Spinal cord (tissue), 9 donors: ENCODE measurements at regions not wholly inside any gene's neighbourhood (a gene's known extent, or its start where the extent isn't known, plus 50 kb on each side); places are given as distances from the start of the nearest gene placed in this dataset.

Source experiments
- DNase-seq, 6 donors: peaks; one replicate each; pipeline versions ENCODE4 v3.0.0 to v3.0.0-alpha.2; 2013 to 2015; ENCODE audit warnings: low spot score in 6 of 6, low read depth in 4 of 6
- H3K27ac ChIP-seq: one replicate; pipeline ENCODE4 v1.5.1; 2013; ENCODE audit warnings: low read depth, low read length, control low read depth
- H3K27me3 ChIP-seq: one replicate; pipeline ENCODE4 v1.6.1; 2013; ENCODE audit warnings: low read length; ENCODE audit not compliant: control insufficient read depth, insufficient read depth
- H3K36me3 ChIP-seq: one replicate; pipeline ENCODE4 v1.6.1; 2013; ENCODE audit warnings: low read length; ENCODE audit not compliant: control insufficient read depth, insufficient read depth
- H3K4me1 ChIP-seq: one replicate; pipeline ENCODE4 v1.6.1; 2013; ENCODE audit warnings: low read length; ENCODE audit not compliant: control insufficient read depth, insufficient read depth
- H3K4me3 ChIP-seq: one replicate; pipeline ENCODE4 v1.5.1; 2013; ENCODE audit warnings: low read depth, low read length, control low read depth
- H3K9me3 ChIP-seq: one replicate; pipeline ENCODE4 v1.6.1; 2013; ENCODE audit warnings: low read length; ENCODE audit not compliant: control insufficient read depth, insufficient read depth
- WGBS: methylation state at CpG from one replicate; pipeline ENCODE4 v1.1.5; 2013; ENCODE audit warnings: missing lambda C conversion rate; ENCODE audit not compliant: insufficient coverage; 5-methylcytosine and 5-hydroxymethylcytosine counted together
- donor health status: healthy.

- H3K36me3 ChIP-seq: no peaks in the 10 kb centered on the region
These were observed 112.5 kb upstream of the ARHGAP28 start for GRCh38 chr18:6616981-6617380.

GRCh38 chr18:6621437-6621836, 108.1 kb upstream of the ARHGAP28 start:
- WGBS: 86% methylated on average over 3 of the region's 4 CpGs
- no peak overlapping the region for H3K4me3 ChIP-seq
- H3K4me1 ChIP-seq: no peaks in the 10 kb centered on the region
- H3K27me3 ChIP-seq: no peaks in the 10 kb centered on the region
- H3K36me3 ChIP-seq: no peaks in the 10 kb centered on the region
- DNase-seq: peak in 1 of 6 donors; percentile 40
- no peak overlapping the region for H3K27ac ChIP-seq
- H3K9me3 ChIP-seq: no peaks in the 10 kb centered on the region

More at GRCh38 chr18:6616981-6617380, 112.5 kb upstream of the ARHGAP28 start:
- DNase-seq: no peak
- H3K9me3 ChIP-seq: no peaks in the 10 kb centered on the region
- WGBS: 85% methylated on average over 4 of the region's 4 CpGs
- no peak overlapping the region for H3K4me3 ChIP-seq
- no peaks in the 10 kb centered on the region for H3K4me1 ChIP-seq
- H3K27me3 ChIP-seq: no peaks in the 10 kb centered on the region
- H3K27ac ChIP-seq: no peak overlapping the region

GRCh38 chr18:6623278-6623677, 106.2 kb upstream of the ARHGAP28 start:
- Histone ChIP-seq H3K36me3 (no peaks in the 10 kb centered on the region), H3K4me3 (no peak overlapping the region), H3K27ac (no peak overlapping the region), H3K27me3 (no peaks in the 10 kb centered on the region), H3K9me3 (no peaks in the 10 kb centered on the region), H3K4me1 (no peaks in the 10 kb centered on the region)
- no CpG with 5 or more reads among the region's 2 CpGs for WGBS
- DNase-seq: no peak

GRCh38 chr18:6624271-6624660, 105.2 kb upstream of the ARHGAP28 start:
- Histone ChIP-seq H3K9me3 (no peaks in the 10 kb centered on the region), H3K4me1 (no peaks in the 10 kb centered on the region), H3K4me3 (no peak overlapping the region), H3K36me3 (no peaks in the 10 kb centered on the region), H3K27me3 (no peaks in the 10 kb centered on the region), H3K27ac (peak overlapping the region; percentile 62)
- WGBS: 68% methylated on average over 2 of the region's 5 CpGs
- no peak for DNase-seq

GRCh38 chr18:6624661-6625311, 104.7 kb upstream of the ARHGAP28 start:
- H3K27me3 ChIP-seq: no peaks in the 10 kb centered on the region
- H3K4me1 ChIP-seq: no peaks in the 10 kb centered on the region
- peak overlapping the region; percentile 62 for H3K27ac ChIP-seq
- H3K4me3 ChIP-seq: no peak overlapping the region
- H3K36me3 ChIP-seq: no peaks in the 10 kb centered on the region
- 71% methylated on average over 1 of the region's 5 CpGs for WGBS
- H3K9me3 ChIP-seq: no peaks in the 10 kb centered on the region
- peak in 1 of 6 donors; percentile 54 for DNase-seq

- Histone ChIP-seq H3K27ac (no peak overlapping the region), H3K4me3 (no peak overlapping the region), H3K4me1 (no peaks in the 10 kb centered on the region), H3K36me3 (no peaks in the 10 kb centered on the region), H3K9me3 (no peaks in the 10 kb centered on the region), H3K27me3 (no peaks in the 10 kb centered on the region)
- DNase-seq: no peak
- WGBS: no CpG with 5 or more reads among the region's 3 CpGs
These were observed 104.0 kb upstream of the ARHGAP28 start for GRCh38 chr18:6625481-6625880.

GRCh38 chr18:6626457-6626856, 103.1 kb upstream of the ARHGAP28 start:
- Histone ChIP-seq H3K4me3 (no peak overlapping the region), H3K36me3 (no peaks in the 10 kb centered on the region), H3K27me3 (no peaks in the 10 kb centered on the region), H3K4me1 (no peaks in the 10 kb centered on the region), H3K27ac (no peak overlapping the region), H3K9me3 (no peaks in the 10 kb centered on the region)
- 97% methylated on average over 4 of the region's 5 CpGs for WGBS
- DNase-seq: no peak

- Histone ChIP-seq H3K4me1 (no peaks in the 10 kb centered on the region), H3K4me3 (no peak overlapping the region), H3K9me3 (no peaks in the 10 kb centered on the region), H3K36me3 (no peaks in the 10 kb centered on the region), H3K27ac (no peak overlapping the region), H3K27me3 (no peaks in the 10 kb centered on the region)
- DNase-seq: no peak
- WGBS: 95% methylated on average over 2 of the region's 4 CpGs
These were observed 101.9 kb upstream of the ARHGAP28 start for GRCh38 chr18:6627645-6628044.

- WGBS: no CpG with 5 or more reads among the region's 2 CpGs
- Histone ChIP-seq H3K27ac (no peak overlapping the region), H3K4me3 (no peak overlapping the region), H3K9me3 (no peaks in the 10 kb centered on the region), H3K36me3 (no peaks in the 10 kb centered on the region), H3K4me1 (no peaks in the 10 kb centered on the region), H3K27me3 (no peaks in the 10 kb centered on the region)
- peak in 1 of 6 donors; percentile 44 for DNase-seq
These were observed 101.3 kb upstream of the ARHGAP28 start for GRCh38 chr18:6628187-6628586.

GRCh38 chr18:6629635-6630140, 99.8 kb upstream of the ARHGAP28 start:
- Histone ChIP-seq H3K27ac (no peak overlapping the region), H3K36me3 (no peaks in the 10 kb centered on the region), H3K9me3 (no peaks in the 10 kb centered on the region), H3K4me1 (no peaks in the 10 kb centered on the region), H3K27me3 (no peaks in the 10 kb centered on the region), H3K4me3 (no peak overlapping the region)
- WGBS: 90% methylated on average over 2 of the region's 5 CpGs
- no peak for DNase-seq
